Umbilical cord (tissue), 1 donor: ENCODE measurements at regions not wholly inside any gene's neighbourhood (a gene's known extent, or its start where the extent isn't known, plus 50 kb on each side); places are given as distances from the start of the nearest gene placed in this dataset.

Experiments
- DNase-seq: peaks from one replicate; pipeline ENCODE4 v3.0.0-alpha.2; 2015; ENCODE audit warnings: low spot score

DNA sequence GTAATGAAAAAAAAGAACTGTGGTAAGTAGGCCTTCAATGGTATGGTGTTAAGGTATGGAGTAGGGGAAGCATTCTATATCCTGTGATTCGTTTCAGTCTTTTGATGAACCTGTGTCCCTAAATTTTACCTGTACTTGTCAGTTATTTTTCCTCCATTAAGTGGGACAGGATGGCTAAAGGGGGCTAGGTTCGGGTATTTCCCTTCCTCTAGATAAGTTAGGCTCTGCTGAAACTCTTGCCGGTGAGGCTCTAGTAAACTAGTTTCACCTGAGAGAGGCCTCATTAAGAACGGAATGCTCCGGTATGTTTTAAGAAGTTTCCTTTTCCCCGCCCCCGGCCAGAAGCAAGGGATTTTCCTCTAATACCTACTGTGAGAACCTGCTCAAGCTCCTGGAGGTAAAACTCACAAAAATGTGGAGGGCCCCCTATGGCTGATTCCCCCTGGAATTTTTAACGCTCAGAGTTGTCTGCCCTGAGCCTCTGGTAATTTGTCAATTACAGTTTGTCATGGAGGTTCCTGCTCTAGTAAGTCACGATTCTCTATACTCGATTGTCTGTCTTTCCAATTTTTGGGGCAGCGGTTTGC is 87.7 kb downstream of the MACIR start:
- no peak for DNase-seq

DNA sequence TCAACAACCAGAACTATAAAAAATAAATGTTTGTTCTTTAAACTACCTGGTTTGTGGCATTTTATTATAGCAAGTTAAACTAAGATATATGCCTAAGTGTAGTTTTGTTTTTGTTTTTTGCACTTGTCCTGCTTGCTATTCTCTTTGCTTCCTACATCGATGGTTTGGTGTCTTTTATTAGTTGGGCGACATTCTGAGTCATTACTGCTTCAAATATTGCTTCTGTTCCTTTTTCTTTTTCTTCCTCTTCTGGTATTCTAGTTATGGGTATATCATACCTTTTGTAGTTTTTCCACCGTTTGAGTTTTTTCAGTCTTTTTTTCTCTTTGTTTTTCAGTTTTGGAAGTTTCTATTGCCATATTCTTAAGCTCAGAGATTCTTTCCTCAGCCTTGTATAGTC is 86.9 kb downstream of the MACIR start:
- no peak for DNase-seq

DNA sequence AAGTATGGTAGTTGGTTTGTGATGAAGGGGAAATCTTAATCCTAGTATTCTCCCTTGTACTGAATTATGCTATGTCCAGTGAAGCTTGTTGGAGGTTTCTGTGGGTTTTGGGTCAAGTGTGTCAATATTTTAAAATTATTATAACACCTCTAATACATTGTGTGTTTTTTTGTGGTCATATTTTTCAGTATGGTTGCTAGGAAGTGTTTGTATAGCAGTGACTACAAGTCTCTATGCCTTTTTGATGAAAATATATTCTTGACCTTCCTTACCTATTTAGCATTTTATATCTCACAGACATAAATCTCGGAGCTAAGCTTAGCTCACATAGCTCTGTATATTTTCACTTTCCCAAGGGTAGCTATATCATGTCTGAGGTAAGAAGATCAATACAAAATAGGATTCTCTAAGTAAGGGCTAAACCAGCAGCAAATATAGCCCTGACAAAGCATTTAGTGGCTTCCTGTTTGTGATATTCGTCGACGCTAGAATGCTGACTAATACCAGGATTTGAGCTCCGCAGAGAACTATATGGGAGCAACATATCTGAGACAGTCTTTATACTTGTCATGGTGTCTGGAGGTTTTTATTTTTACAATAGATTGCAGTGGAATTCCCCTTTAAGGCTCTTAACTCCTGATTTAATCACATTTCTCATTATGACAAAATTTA is 82.3 kb downstream of the MACIR start:
- DNase-seq: no peak

DNA sequence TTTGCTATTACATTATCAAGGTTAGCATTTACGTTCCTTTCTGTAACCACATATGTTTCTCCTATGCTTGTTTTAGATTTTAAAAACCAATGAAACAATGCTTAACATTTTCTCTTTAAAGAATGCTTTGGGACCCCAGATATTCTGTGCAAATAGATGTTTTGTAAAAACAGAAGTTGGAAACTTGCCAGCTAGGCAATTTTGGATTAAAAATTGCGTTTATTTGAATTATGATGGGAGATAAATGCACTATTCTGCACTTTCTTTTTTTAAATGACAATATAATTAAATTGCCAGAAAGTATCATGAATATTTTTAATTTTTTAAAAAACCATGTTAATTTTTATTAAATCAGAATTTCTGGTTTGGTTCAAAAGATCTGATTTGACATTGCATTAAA is 81.6 kb downstream of the MACIR start:
- no peak for DNase-seq

DNA sequence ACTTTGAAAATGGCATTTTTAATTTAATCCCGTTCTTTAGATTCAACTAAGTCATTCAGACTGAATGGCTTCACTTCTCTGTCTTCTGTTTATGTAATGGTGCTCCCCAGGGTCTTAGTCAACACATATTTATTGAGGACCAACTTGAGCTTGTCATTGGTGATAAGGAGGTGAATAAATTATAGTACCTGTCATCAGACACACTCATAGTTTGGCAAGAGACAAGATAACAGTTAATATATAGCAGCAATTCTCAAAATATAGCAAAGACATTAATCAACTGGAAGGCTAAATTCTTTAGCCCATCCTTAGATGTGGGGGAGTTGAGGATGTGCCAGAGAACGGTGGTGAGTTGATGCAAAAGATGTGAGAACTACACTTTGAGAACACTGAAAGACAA is 78.4 kb downstream of the MACIR start:
- no peak for DNase-seq

DNA sequence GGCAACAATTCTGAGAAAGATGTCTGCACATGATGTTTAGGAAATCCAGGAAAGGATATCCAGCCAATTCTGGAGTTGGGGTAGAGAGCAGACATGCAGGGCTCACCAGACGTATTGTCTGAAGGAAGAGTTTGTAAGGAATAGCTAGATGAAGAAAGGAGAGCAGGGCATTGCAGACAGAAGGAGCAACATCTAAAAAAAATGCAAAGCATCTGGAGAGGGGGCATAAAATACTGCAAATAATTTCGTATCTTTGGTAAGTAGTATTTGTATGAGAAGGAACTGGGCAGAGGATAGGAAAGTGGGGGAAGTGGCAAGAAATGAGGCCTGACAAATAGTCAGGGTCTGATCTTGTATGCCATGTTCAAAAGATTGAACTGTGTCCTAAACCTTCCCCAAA is 74.8 kb downstream of the MACIR start:
- no peak for DNase-seq

DNA sequence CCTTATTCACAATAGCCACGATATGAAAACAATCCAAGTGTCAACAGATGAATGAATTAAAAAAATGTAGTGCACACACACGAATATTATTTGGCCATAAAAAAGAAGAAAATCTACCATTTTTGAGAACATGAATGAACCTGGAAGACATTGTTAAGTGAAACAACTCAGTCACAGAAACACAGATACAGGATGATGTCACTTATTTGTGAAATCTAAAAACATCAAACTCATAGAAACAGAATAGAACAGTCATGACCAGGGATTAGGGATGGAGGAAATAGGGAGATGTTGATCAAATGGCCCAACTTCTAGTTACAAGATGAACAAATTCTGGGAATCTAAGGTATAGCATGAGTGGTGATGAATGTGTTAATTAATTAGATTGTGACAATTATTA is 72.3 kb downstream of the MACIR start:
- DNase-seq: no peak
